SK-N-SH (cell line): ENCODE measurements at regions not wholly inside any gene's neighbourhood (a gene's known extent, or its start where the extent isn't known, plus 50 kb on each side); places are given as distances from the start of the nearest gene placed in this dataset.

Source experiments
- CTCF ChIA-PET: fragments of 300-600, 350-600 bp; formaldehyde crosslinking; extraction: SDS; loops from one replicate; lab custom pipeline; 2021; lab: Yijun Ruan, JAX
- POLR2A ChIA-PET: fragments of 350-600 bp; sonication (Branson Sonifier 250); formaldehyde crosslinking; extraction: SDS; loops from one replicate; lab custom pipeline; 2020; ENCODE audit warnings: antibody characterized with exemption, inconsistent platforms; lab: Yijun Ruan, JAX
- DNase-seq: peaks from one replicate; pipeline ENCODE4 v3.0.0; 2012
- H2AFZ ChIP-seq: fragments of 200-600 bp; sonication (generic); 2 replicates; pipeline ENCODE4 v1.8.1; 2016; ENCODE audit warnings: antibody characterized with exemption, mild to moderate bottlenecking, low read depth
- H3F3A ChIP-seq: fragments of 200-600 bp; sonication (generic); replicated peaks from 2 replicates; pipeline ENCODE3; 2016; ENCODE audit warnings: antibody characterized with exemption, mild to moderate bottlenecking; ENCODE audit not compliant: insufficient read depth
- H3K27ac ChIP-seq, 2 experiments: fragments of 200-500 bp in 1 of 2; fragments of 200-600 bp in 1 of 2; sonication (Bioruptor generic) in 1 of 2; sonication (generic), shearing (Covaris generic) in 1 of 2; 2 replicates each; pipeline versions ENCODE4 v1.5.1 to v1.6.1; 2014 to 2016; ENCODE audit warnings: low read depth in 2 of 2, inconsistent platforms in 1 of 2, low read length in 1 of 2, mild to moderate bottlenecking in 1 of 2, mixed read lengths in 1 of 2
- H3K27me3 ChIP-seq: fragments of 200-600 bp; sonication (generic), shearing (Covaris generic); 2 replicates; pipeline ENCODE4 v1.6.1; 2016; ENCODE audit warnings: mixed run types; ENCODE audit not compliant: insufficient read depth
- H3K36me3 ChIP-seq, 2 experiments: fragments of 200-500 bp in 1 of 2; fragments of 200-600 bp in 1 of 2; sonication (Bioruptor generic) in 1 of 2; sonication (generic) in 1 of 2; replicated peaks in 1 of 2; 2 replicates each; pipeline versions ENCODE3 to v1.5.1; 2014 to 2016; ENCODE audit warnings: low read length in 1 of 2, mild to moderate bottlenecking in 1 of 2; ENCODE audit not compliant: insufficient read depth in 2 of 2, control insufficient read depth in 1 of 2
- H3K4me1 ChIP-seq, 2 experiments: fragments of 200-500 bp in 1 of 2; fragments of 200-600 bp in 1 of 2; sonication (Bioruptor generic) in 1 of 2; sonication (generic), shearing (Covaris generic) in 1 of 2; 2 replicates each; pipeline versions ENCODE4 v1.5.1 to v1.6.1; 2014 to 2016; ENCODE audit warnings: low read depth in 1 of 2, low read length in 1 of 2, mixed run types in 1 of 2; ENCODE audit not compliant: insufficient read depth in 2 of 2, control insufficient read depth in 1 of 2
- H3K4me2 ChIP-seq: fragments of 200-600 bp; sonication (generic), shearing (Covaris generic); 2 replicates; pipeline ENCODE4 v1.6.1; 2017; ENCODE audit warnings: mixed run types
- H3K4me3 ChIP-seq, 2 experiments: fragments of 200-500 bp in 1 of 2; fragments of 200-600 bp in 1 of 2; sonication (Bioruptor generic) in 1 of 2; sonication (generic), shearing (Covaris generic) in 1 of 2; 2 replicates each; pipeline versions ENCODE4 v1.5.1 to v1.8.1; 2014 to 2016; ENCODE audit warnings: low read depth in 2 of 2, inconsistent platforms in 1 of 2, low read length in 1 of 2, mild to moderate bottlenecking in 1 of 2, mixed read lengths in 1 of 2, moderate library complexity in 1 of 2
- H3K79me2 ChIP-seq: fragments of 200-600 bp; sonication (generic); 2 replicates; pipeline ENCODE4 v1.8.1; 2017; ENCODE audit warnings: mild to moderate bottlenecking; ENCODE audit not compliant: insufficient read depth
- H3K9ac ChIP-seq: fragments of 200-600 bp; sonication (generic); 2 replicates; pipeline ENCODE4 v1.6.1; 2017; ENCODE audit warnings: mixed run types
- H3K9me2 ChIP-seq: fragments of 200-600 bp; sonication (generic); 2 replicates; pipeline ENCODE4 v1.6.1; 2017; ENCODE audit warnings: mixed run types
- H3K9me3 ChIP-seq: fragments of 200-600 bp; sonication (generic); 2 replicates; pipeline ENCODE4 v1.6.1; 2017; ENCODE audit warnings: mixed run types, mild to moderate bottlenecking, moderate library complexity
- H4K20me1 ChIP-seq: fragments of 200-600 bp; sonication (generic); 2 replicates; pipeline ENCODE4 v1.6.1; 2017; ENCODE audit warnings: mild to moderate bottlenecking, mixed run types; ENCODE audit not compliant: insufficient read depth
- CHD2 ChIP-seq: fragments of 150-350 bp; IDR thresholded peaks from 2 replicates; pipeline ENCODE4 v1.6.1; 2018; ENCODE audit warnings: low read length; ENCODE audit not compliant: partially characterized antibody
- EP300 ChIP-seq, 2 experiments: IDR thresholded peaks; 2 replicates each; pipeline versions ENCODE4 v1.4.0 to v1.6.1; 2012; ENCODE audit warnings: borderline replicate concordance in 1 of 2, low read depth in 1 of 2, low read length in 1 of 2
- GABPA ChIP-seq: IDR thresholded peaks from 2 replicates; pipeline ENCODE4 v1.4.0; 2012; ENCODE audit warnings: low read depth, mild to moderate bottlenecking
- GATA2 ChIP-seq: sonication (generic); formaldehyde crosslinking; IDR thresholded peaks from 2 replicates; pipeline ENCODE4 v1.5.0; 2020; ENCODE audit warnings: mild to moderate bottlenecking, missing genetic modification reagents
- JUND ChIP-seq: IDR thresholded peaks from 2 replicates; pipeline ENCODE4 v1.4.0; 2012
- MEF2A ChIP-seq: IDR thresholded peaks from 2 replicates; pipeline ENCODE4 v1.4.0; 2012; ENCODE audit warnings: low read depth, borderline replicate concordance
- NRF1 ChIP-seq: IDR thresholded peaks from 2 replicates; pipeline ENCODE4 v1.6.1; 2012; ENCODE audit warnings: low read depth, mild to moderate bottlenecking, low read length
- REST ChIP-seq: IDR thresholded peaks from 2 replicates; pipeline ENCODE4 v1.6.1; 2012; ENCODE audit warnings: mild to moderate bottlenecking, low read depth, low read length, moderate library complexity
- RFX5 ChIP-seq: IDR thresholded peaks from 2 replicates; pipeline ENCODE4 v1.6.1; 2012; ENCODE audit warnings: mild to moderate bottlenecking, improper control_type of control experiment, low read length
- RXRA ChIP-seq: IDR thresholded peaks from 2 replicates; pipeline ENCODE4 v1.4.0; 2012; ENCODE audit warnings: low read depth, mild to moderate bottlenecking, borderline replicate concordance
- SIN3A ChIP-seq: IDR thresholded peaks from 2 replicates; pipeline ENCODE4 v1.6.1; 2012; ENCODE audit warnings: low read depth, mild to moderate bottlenecking, low read length, moderate library complexity, borderline replicate concordance
- SMC3 ChIP-seq: IDR thresholded peaks from 2 replicates; pipeline ENCODE4 v1.6.1; 2012; ENCODE audit warnings: low read depth, low read length, improper control_type of control experiment
- TEAD4 ChIP-seq: IDR thresholded peaks from 2 replicates; pipeline ENCODE4 v1.4.0; 2012; ENCODE audit warnings: mild to moderate bottlenecking, borderline replicate concordance; ENCODE audit not compliant: insufficient read depth
- YY1 ChIP-seq: IDR thresholded peaks from 2 replicates; pipeline ENCODE4 v1.4.0; 2012; ENCODE audit warnings: low read depth, mild to moderate bottlenecking
- whole genome bisulfite sequencing: methylation state at CpG from one replicate; pipeline ENCODE4 v1.1.6; 2017; ENCODE audit warnings: low lambda C conversion rate; 5-methylcytosine and 5-hydroxymethylcytosine counted together
- TF ChIP-seq, protein P1 (sequence below): fragments of 150-350 bp; IDR thresholded peaks from 2 replicates; pipeline ENCODE4 v1.6.1; 2017; ENCODE audit warnings: antibody characterized with exemption, low read length, low read depth, borderline replicate concordance

DNA sequence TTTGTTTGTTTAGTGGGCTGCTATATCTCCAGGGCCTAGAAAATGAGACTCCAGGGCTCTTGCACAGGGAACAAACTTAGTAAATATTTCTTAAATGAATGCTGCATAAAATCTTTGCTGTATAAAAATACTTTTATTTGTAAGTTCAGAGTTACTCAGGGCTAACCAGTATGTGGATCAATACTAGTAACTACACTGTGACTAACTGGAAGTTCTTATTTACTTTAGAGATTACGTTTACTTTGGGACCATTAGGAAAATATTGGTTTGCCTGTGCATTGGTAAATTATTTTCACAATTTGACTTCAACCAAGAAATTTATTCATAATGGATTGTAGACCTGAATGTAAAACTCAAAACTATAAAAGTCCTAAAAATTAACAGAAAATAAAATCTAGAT is 575.5 kb downstream of the RNF144A start:
- no peak for DNase-seq
- CTCF ChIA-PET: interaction anchor here (0.9 to 1.3 kb wide), 2 partner anchors 18 to 65 kb away, joined by 3 read pairs; no protein-coding TSS in a partner anchor
- no peaks in the 10 kb centered on the region for H3F3A ChIP-seq
- H3K9me2 ChIP-seq: no peaks in the 10 kb centered on the region
- no peak overlapping the region for H3K27ac ChIP-seq
- H3K27me3 ChIP-seq: no peaks in the 10 kb centered on the region
- 29% methylated on average over 1 of the region's 1 CpG for WGBS
- H3K4me3 ChIP-seq: no peak overlapping the region
- H3K9me3 ChIP-seq: no peaks in the 10 kb centered on the region
- H2AFZ ChIP-seq: no peak overlapping the region
- no peaks in the 10 kb centered on the region for H3K36me3 ChIP-seq
- H3K4me1 ChIP-seq: peaks cover 0 to 7% of the 10 kb centered on the region in 2 experiments; a peak in 1 of 4 replicates
- H3K9ac ChIP-seq: no peak overlapping the region
- POLR2A ChIA-PET: no interaction called here
- H4K20me1 ChIP-seq: no peaks in the 10 kb centered on the region
- no peak overlapping the region for H3K4me2 ChIP-seq
- H3K79me2 ChIP-seq: no peaks in the 10 kb centered on the region
- TF ChIP-seq MEF2A: no peak

DNA sequence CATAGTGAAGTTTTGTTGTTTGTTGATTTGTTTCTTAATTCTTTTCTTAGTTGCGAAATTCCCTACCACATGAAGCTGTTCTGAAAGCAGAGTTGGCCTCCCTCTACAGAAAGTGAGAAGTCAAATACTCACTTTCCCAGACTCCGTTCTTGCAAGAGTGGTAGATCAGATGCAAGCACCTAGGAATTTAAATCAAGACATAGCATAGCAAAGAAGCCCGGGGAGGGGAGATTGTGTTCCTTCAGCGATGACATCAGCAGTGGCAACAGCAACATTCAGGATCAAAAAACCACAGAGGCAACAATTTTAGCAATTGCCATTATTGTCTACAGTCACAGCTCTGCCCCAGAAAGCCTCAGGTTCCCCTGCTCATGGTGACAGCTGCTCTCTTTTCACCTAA is 580.0 kb downstream of the RNF144A start:
- Histone ChIP-seq H3K27me3 (no peaks in the 10 kb centered on the region), H3K27ac (no peak overlapping the region), H3K4me1 (no peaks in the 10 kb centered on the region), H3K79me2 (no peaks in the 10 kb centered on the region), H3K4me2 (no peak overlapping the region), H3K9me2 (no peaks in the 10 kb centered on the region), H3K9me3 (no peaks in the 10 kb centered on the region), H4K20me1 (no peaks in the 10 kb centered on the region), H3F3A (no peaks in the 10 kb centered on the region), H2AFZ (no peak overlapping the region), H3K36me3 (no peaks in the 10 kb centered on the region), H3K9ac (no peak overlapping the region), H3K4me3 (no peak overlapping the region)
- DNase-seq: no peak
- POLR2A ChIA-PET: no interaction called here
- 67% methylated on average over 4 of the region's 4 CpGs for WGBS
- CTCF ChIA-PET: interaction anchor here (1.2 kb wide), 1 partner anchor 14 kb away, joined by 3 read pairs; no protein-coding TSS in a partner anchor
- TF ChIP-seq RFX5 (no peak), JUND (no peak), TEAD4 (no peak), MEF2A (no peak), SIN3A (no peak), EP300 (IDR thresholded peaks at IDR 0.05; ENCODE audit: borderline replicate concordance in 1 of 2, low read depth in 1 of 2, low read length in 1 of 2) (no peak), GABPA (no peak), NRF1 (no peak), CHD2 (no peak), REST (no peak), YY1 (no peak), RXRA (no peak), SMC3 (no peak), GATA2 (CRISPR knock-in tag) (no peak)
- TF ChIP-seq, protein P1, sequence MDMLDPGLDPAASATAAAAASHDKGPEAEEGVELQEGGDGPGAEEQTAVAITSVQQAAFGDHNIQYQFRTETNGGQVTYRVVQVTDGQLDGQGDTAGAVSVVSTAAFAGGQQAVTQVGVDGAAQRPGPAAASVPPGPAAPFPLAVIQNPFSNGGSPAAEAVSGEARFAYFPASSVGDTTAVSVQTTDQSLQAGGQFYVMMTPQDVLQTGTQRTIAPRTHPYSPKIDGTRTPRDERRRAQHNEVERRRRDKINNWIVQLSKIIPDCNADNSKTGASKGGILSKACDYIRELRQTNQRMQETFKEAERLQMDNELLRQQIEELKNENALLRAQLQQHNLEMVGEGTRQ: no peak
